Caco-2 (cell line): ENCODE measurements at regions not wholly inside any gene's neighbourhood (a gene's known extent, or its start where the extent isn't known, plus 50 kb on each side); places are given as distances from the start of the nearest gene placed in this dataset.

ENCODE experiments used
- BruUV-seq: library from RNA; stranded (reverse); fragments of 400-500 nt; replicated peaks from 2 replicates; lab custom pipeline; 2021; lab: Mats Ljungman, UMichigan
- CTCF ChIA-PET: fragments of 300-600 bp; sonication (Branson Sonifier 250); formaldehyde crosslinking; loops from one replicate; lab custom pipeline; 2022; ENCODE audit warnings: antibody characterized with exemption; lab: Charles Lee
- POLR2A ChIA-PET: fragments of 300-600 bp; sonication (Branson Sonifier 250); formaldehyde crosslinking; loops from one replicate; lab custom pipeline; 2022; ENCODE audit warnings: antibody characterized with exemption; lab: Charles Lee
- DNase-seq, 2 experiments: peaks; one replicate each; pipeline versions ENCODE4 v3.0.0 to v3.0.0-alpha.2; 2020 to 2022
- H3K27me3 ChIP-seq: replicated peaks from 2 replicates; pipeline ENCODE4 v1.6.0; 2011; ENCODE audit warnings: low read length; ENCODE audit not compliant: control insufficient read depth, insufficient read depth
- H3K36me3 ChIP-seq: 2 replicates; pipeline ENCODE4 v1.5.1; 2011; ENCODE audit warnings: low read length; ENCODE audit not compliant: control insufficient read depth, insufficient read depth
- H3K4me1 ChIP-seq: fragments of 250-450 bp; sonication (Bioruptor Pico); 2 replicates; pipeline ENCODE4 v1.5.1; 2020; ENCODE audit warnings: mild to moderate bottlenecking
- H3K4me3 ChIP-seq: 2 replicates; pipeline ENCODE4 v1.5.1; 2011; ENCODE audit warnings: low read depth, mild to moderate bottlenecking, control low read depth, low read length
- H3K9me3 ChIP-seq: fragments of 250-450 bp; sonication (Bioruptor Pico); 2 replicates; pipeline ENCODE4 v1.5.1; 2020; ENCODE audit warnings: mild to moderate bottlenecking, moderate library complexity
- H3K27ac Mint-ChIP-seq: one replicate; pipeline ENCODE4 v1.8.0; 2022; ENCODE audit warnings: mixed read lengths; ENCODE audit not compliant: unreplicated experiment
- H3K27me3 Mint-ChIP-seq: one replicate; pipeline ENCODE4 v1.8.0; 2022; ENCODE audit warnings: mixed read lengths; ENCODE audit not compliant: insufficient read depth, unreplicated experiment
- H3K36me3 Mint-ChIP-seq: one replicate; pipeline ENCODE4 v1.8.0; 2022; ENCODE audit warnings: mild to moderate bottlenecking, mixed read lengths; ENCODE audit not compliant: insufficient read depth, unreplicated experiment
- H3K4me1 Mint-ChIP-seq: one replicate; pipeline ENCODE4 v1.8.0; 2022; ENCODE audit warnings: low read depth, mixed read lengths; ENCODE audit not compliant: unreplicated experiment
- H3K4me3 Mint-ChIP-seq: one replicate; pipeline ENCODE4 v1.8.0; 2022; ENCODE audit warnings: mild to moderate bottlenecking, moderate library complexity, mixed read lengths; ENCODE audit not compliant: unreplicated experiment
- H3K9me3 Mint-ChIP-seq: one replicate; pipeline ENCODE4 v1.8.0; 2022; ENCODE audit warnings: mixed read lengths; ENCODE audit not compliant: unreplicated experiment
- CTCF ChIP-seq, 2 experiments: fragments of 200-600 bp in 1 of 2; IDR thresholded peaks; 1 replicate in 1 of 2; 2 replicates in 1 of 2; pipeline versions ENCODE4 v1.5.1 to v1.8.0; 2011 to 2022; ENCODE audit warnings: antibody characterized with exemption in 1 of 2, control low read depth in 1 of 2, inconsistent platforms in 1 of 2, low read depth in 1 of 2, low read length in 1 of 2, mild to moderate bottlenecking in 1 of 2, moderate library complexity in 1 of 2; ENCODE audit not compliant: insufficient read depth in 1 of 2, severe bottlenecking in 1 of 2, unreplicated experiment in 1 of 2
- intact Hi-C: fragments of 100-400 bp; cut with micrococcal nuclease; formaldehyde crosslinking; loops from one replicate; pipeline ENCODE4 v1.10.0; 2022; ENCODE audit not compliant: unreplicated experiment

GRCh38 chr17:74070374-74070773 lies 133.1 kb upstream of the RPL38 start:
- ChIA-PET POLR2A (no interaction called here), CTCF (no interaction called here)
- no peaks in the 10 kb centered on the region for H3K27me3 ChIP-seq
- intact Hi-C loops, result no loop called here
- TF ChIP-seq CTCF (IDR thresholded peaks at IDR 0.05; ENCODE audit: insufficient read depth in 1 of 2, low read depth in 1 of 2, low read length in 1 of 2, severe bottlenecking in 1 of 2, unreplicated experiment in 1 of 2), result no peak
- no peak overlapping the region for H3K27ac Mint-ChIP-seq
- no peak overlapping the region for H3K4me3 Mint-ChIP-seq
- no TSS peak for BruUV-seq
- H3K4me3 ChIP-seq, result no peak overlapping the region
- no peaks in the 10 kb centered on the region for H3K4me1 ChIP-seq
- no peak for DNase-seq
- H3K9me3 ChIP-seq, result peaks cover under 1% of the 10 kb centered on the region; the same call in 1 of the 2 replicates
- H3K27me3 Mint-ChIP-seq, result no peaks in the 10 kb centered on the region
- no peaks in the 10 kb centered on the region for H3K4me1 Mint-ChIP-seq
- no peaks in the 10 kb centered on the region for H3K36me3 ChIP-seq
- H3K36me3 Mint-ChIP-seq, result no peaks in the 10 kb centered on the region
- no peaks in the 10 kb centered on the region for H3K9me3 Mint-ChIP-seq

- BruUV-seq, result no TSS peak
- Mint-ChIP-seq H3K27ac (no peak overlapping the region), H3K9me3 (no peaks in the 10 kb centered on the region), H3K4me3 (no peak overlapping the region), H3K4me1 (no peaks in the 10 kb centered on the region), H3K27me3 (no peaks in the 10 kb centered on the region), H3K36me3 (no peaks in the 10 kb centered on the region)
- H3K27me3 ChIP-seq, result no peaks in the 10 kb centered on the region
- no peak for TF ChIP-seq CTCF (IDR thresholded peaks at IDR 0.05; ENCODE audit: insufficient read depth in 1 of 2, low read depth in 1 of 2, low read length in 1 of 2, severe bottlenecking in 1 of 2, unreplicated experiment in 1 of 2)
- H3K4me3 ChIP-seq, result no peak overlapping the region
- peaks cover 2% of the 10 kb centered on the region; the same call in 1 of the 2 replicates for H3K9me3 ChIP-seq
- CTCF ChIA-PET, result no interaction called here
- no peaks in the 10 kb centered on the region for H3K36me3 ChIP-seq
- H3K4me1 ChIP-seq, result no peaks in the 10 kb centered on the region
- POLR2A ChIA-PET, result no interaction called here
- DNase-seq, result no peak
- intact Hi-C loops, result no loop called here
Observed at GRCh38 chr17:74070998-74071679, 132.3 kb upstream of the RPL38 start.

- POLR2A ChIA-PET, result no interaction called here
- no peaks in the 10 kb centered on the region for H3K27me3 ChIP-seq
- H3K4me3 ChIP-seq, result no peak overlapping the region
- H3K4me1 ChIP-seq, result no peaks in the 10 kb centered on the region
- no peaks in the 10 kb centered on the region for H3K36me3 Mint-ChIP-seq
- CTCF ChIA-PET, result no interaction called here
- peaks cover 2% of the 10 kb centered on the region; the same call in 1 of the 2 replicates for H3K9me3 ChIP-seq
- H3K9me3 Mint-ChIP-seq, result no peaks in the 10 kb centered on the region
- no TSS peak for BruUV-seq
- TF ChIP-seq CTCF (IDR thresholded peaks at IDR 0.05; ENCODE audit: insufficient read depth in 1 of 2, low read depth in 1 of 2, low read length in 1 of 2, severe bottlenecking in 1 of 2, unreplicated experiment in 1 of 2), result no peak
- intact Hi-C loops, result no loop called here
- no peak overlapping the region for H3K4me3 Mint-ChIP-seq
- no peak for DNase-seq
- no peaks in the 10 kb centered on the region for H3K36me3 ChIP-seq
- H3K27me3 Mint-ChIP-seq, result no peaks in the 10 kb centered on the region
- no peak overlapping the region for H3K27ac Mint-ChIP-seq
- H3K4me1 Mint-ChIP-seq, result no peaks in the 10 kb centered on the region
Observed at GRCh38 chr17:74072340-74072739, 131.1 kb upstream of the RPL38 start.
